ENCODE measurements at regions not wholly inside any gene's neighbourhood (a gene's known extent, or its start where the extent isn't known, plus 50 kb on each side); places are given as distances from the start of the nearest gene placed in this dataset.

DNA sequence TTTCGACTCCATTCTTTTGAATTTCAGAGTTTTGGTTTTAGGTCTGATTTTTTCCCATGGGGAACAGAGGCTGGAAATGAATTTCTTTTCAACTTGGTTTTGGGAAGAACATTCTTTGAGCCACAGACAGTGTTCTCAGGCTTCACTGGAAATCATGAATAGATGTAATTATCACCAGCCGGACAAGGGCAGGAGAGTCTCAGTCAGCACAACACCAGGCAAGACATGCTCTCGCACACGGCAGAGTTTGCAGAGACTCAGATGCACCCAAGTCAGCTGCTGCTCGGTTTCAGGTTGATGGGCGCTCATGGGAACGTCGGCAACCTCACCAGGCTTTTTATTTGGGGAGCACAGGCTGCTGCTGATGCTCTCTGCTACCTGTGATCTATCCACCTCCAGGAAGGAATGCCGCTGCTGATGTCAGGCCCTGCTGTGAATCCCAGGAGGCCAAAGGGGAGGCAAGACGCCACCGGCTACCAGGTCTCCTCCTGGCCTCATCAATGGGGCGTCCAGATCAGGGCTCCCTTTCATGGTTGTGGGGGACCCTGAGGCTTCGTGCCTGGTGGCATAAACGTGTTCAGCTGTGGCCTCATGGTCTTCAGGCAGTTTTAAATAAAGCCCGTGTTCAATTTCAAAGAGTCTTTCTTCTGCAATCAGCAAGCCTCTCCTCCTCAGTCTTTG is 332.3 kb upstream of the IRX4 start:
- WGBS, 3 donors = 54 to 59% (median 55%) methylated on average over 15 of the region's 15 CpGs
- TF ChIP-seq, protein P1, sequence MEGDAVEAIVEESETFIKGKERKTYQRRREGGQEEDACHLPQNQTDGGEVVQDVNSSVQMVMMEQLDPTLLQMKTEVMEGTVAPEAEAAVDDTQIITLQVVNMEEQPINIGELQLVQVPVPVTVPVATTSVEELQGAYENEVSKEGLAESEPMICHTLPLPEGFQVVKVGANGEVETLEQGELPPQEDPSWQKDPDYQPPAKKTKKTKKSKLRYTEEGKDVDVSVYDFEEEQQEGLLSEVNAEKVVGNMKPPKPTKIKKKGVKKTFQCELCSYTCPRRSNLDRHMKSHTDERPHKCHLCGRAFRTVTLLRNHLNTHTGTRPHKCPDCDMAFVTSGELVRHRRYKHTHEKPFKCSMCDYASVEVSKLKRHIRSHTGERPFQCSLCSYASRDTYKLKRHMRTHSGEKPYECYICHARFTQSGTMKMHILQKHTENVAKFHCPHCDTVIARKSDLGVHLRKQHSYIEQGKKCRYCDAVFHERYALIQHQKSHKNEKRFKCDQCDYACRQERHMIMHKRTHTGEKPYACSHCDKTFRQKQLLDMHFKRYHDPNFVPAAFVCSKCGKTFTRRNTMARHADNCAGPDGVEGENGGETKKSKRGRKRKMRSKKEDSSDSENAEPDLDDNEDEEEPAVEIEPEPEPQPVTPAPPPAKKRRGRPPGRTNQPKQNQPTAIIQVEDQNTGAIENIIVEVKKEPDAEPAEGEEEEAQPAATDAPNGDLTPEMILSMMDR (IDR thresholded peaks at IDR 0.05) = no peak

DNA sequence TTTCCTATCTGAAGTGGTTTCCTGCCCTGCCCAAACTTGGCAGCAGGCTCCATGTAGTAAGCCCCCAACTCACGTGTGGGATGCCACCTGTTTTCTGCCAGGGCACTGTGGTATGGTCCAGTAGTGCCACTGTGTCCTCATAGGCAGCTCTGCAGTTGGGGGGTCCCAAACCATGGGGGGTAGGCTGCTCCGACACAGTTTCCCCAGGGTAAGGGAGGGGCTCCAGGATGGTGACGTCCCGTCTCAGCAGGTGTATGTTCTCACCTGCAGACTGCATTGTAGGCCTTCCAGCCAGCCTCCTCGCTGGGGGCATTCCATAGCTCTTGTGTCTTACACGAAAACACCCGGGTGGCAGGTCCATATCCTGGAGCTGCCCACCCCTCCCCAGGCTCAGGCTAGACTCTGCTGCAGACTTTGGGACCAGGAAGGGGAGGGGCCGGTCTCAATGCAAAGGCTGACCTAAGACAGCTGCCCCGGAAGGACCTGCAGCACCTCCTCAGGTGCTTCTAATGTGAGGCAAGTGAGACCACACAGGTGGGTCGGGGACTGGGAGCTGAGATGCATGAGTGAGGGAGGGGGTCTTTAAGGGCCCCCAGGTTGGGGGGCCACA is 330.5 kb upstream of the IRX4 start:
- H3K36me3 ChIP-seq (ENCODE audit: insufficient read depth in 1 of 2, low read depth in 1 of 2) = no peaks in the 10 kb centered on the region
- H3K4me3 ChIP-seq = no peak overlapping the region
- intact Hi-C loops (cut with DNase I) = no loop called here
- TF ChIP-seq, protein P1 (IDR thresholded peaks at IDR 0.05) = no peak
- H3K27me3 ChIP-seq (ENCODE audit: insufficient read depth in 3 of 3, low read length in 2 of 3) = no peaks in the 10 kb centered on the region
- no peak overlapping the region for H3K27ac ChIP-seq
- WGBS, 3 donors = 69 to 74% (median 70%) methylated on average over 10 of the region's 10 CpGs
- no peaks in the 10 kb centered on the region for H3K9me3 ChIP-seq
- no peak for ATAC-seq
- no peaks in the 10 kb centered on the region for H3K4me1 ChIP-seq
- no peak for DNase-seq

More for the DNA sequence above, 332.3 kb upstream of the IRX4 start:
- ATAC-seq (no peak), DNase-seq (no peak)
- H3K27ac ChIP-seq = no peak overlapping the region
- no peaks in the 10 kb centered on the region for H3K9me3 ChIP-seq
- H3K4me3 ChIP-seq = no peak overlapping the region
- H3K27me3 ChIP-seq (ENCODE audit: insufficient read depth in 3 of 3, low read length in 2 of 3) = no peaks in the 10 kb centered on the region
- intact Hi-C loops (cut with DNase I) = no loop called here
- H3K36me3 ChIP-seq (ENCODE audit: insufficient read depth in 1 of 2, low read depth in 1 of 2) = no peaks in the 10 kb centered on the region
- no peaks in the 10 kb centered on the region for H3K4me1 ChIP-seq

DNA sequence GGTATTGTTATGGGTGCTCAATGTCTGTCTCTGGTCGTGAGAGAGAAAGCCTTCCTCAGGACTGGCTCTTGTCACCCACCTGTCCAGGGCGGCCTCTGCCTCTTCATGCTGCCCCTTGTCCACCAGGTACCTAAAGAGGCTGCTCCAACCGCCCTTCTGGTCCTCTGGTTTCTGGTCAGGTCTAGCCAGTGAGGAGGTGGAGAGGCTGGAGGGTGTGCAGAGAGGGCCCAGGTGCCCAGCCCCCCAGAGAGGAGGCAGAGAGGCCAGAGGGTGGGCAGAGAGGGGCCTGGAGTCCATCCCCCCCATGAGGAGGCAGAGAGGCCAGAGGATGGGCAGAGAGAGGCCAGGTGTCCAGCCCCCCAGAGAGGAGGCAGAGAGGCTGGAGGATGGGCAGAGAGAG is 329.8 kb upstream of the IRX4 start:
- H3K27me3 ChIP-seq (ENCODE audit: insufficient read depth in 3 of 3, low read length in 2 of 3) = no peaks in the 10 kb centered on the region
- H3K27ac ChIP-seq = no peak overlapping the region
- WGBS, 3 donors = 65 to 77% (median 72%) methylated on average over 3 of the region's 3 CpGs
- DNase-seq (no peak), ATAC-seq (no peak)
- no peaks in the 10 kb centered on the region for H3K36me3 ChIP-seq (ENCODE audit: insufficient read depth in 1 of 2, low read depth in 1 of 2)
- no peak overlapping the region for H3K4me3 ChIP-seq
- no peaks in the 10 kb centered on the region for H3K9me3 ChIP-seq
- H3K4me1 ChIP-seq = no peaks in the 10 kb centered on the region
- intact Hi-C loops (cut with DNase I) = no loop called here
- TF ChIP-seq, protein P1 (IDR thresholded peaks at IDR 0.05) = no peak

DNA sequence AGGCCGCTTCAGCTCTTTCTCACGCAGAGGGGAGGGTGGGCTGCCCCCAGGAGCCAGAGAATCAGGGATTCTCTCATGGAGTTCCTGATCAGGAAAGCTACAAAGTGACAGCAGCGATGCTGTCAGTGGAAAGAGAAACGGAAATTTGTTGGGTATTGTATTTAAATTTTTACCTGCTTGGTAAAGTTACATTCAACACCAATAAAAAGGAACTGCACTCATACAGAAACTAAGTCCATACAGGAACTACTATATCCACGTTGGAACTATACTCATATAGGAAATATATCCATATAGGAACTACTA is 325.5 kb upstream of the IRX4 start:
- Histone ChIP-seq H3K4me1 (no peaks in the 10 kb centered on the region), H3K9me3 (no peaks in the 10 kb centered on the region), H3K36me3 (ENCODE audit: insufficient read depth in 1 of 2, low read depth in 1 of 2) (no peaks in the 10 kb centered on the region), H3K4me3 (no peak overlapping the region), H3K27me3 (ENCODE audit: insufficient read depth in 3 of 3, low read length in 2 of 3) (no peaks in the 10 kb centered on the region), H3K27ac (no peak overlapping the region)
- no peak for ATAC-seq
- intact Hi-C loops (cut with DNase I) = no loop called here
- TF ChIP-seq, protein P1 (IDR thresholded peaks at IDR 0.05) = no peak
- WGBS, 3 donors = 48 to 57% (median 51%) methylated on average over 5 of the region's 5 CpGs
- DNase-seq = no peak
